ENCODE measurements at regions not wholly inside any gene's neighbourhood (a gene's known extent, or its start where the extent isn't known, plus 50 kb on each side); places are given as distances from the start of the nearest gene placed in this dataset.

DNA sequence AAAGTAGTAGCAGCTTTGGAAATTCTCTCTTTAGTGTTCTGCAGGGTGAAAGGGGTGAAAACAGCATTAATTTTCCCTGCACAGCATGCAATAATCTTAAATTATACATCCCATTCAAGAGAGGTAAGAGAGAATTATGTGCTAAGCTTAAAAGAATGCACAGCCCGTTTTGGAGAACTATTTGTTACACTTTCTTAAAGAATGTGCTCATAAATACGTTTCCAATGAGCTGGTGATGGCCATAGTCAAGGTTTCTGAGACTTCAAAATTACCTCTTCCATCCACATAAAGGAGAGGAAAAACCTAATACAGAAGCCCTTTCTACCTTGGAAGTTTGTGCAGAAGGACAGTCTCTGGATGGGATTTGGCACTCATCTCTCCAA, 766.7 kb upstream of the TENM3 start:
- no peak overlapping the region for H2AFZ ChIP-seq (replicated peaks; ENCODE audit: low read length, poor library complexity)
- no peaks in the 10 kb centered on the region for H3K36me3 ChIP-seq (ENCODE audit: control insufficient read depth, insufficient read depth, low read length)
- no peak overlapping the region for H3K4ac ChIP-seq (ENCODE audit: low read depth, low read length)
- no peak overlapping the region for H4K5ac ChIP-seq (ENCODE audit: low read depth, low read length)
- no peaks in the 10 kb centered on the region for H3K9me3 ChIP-seq (ENCODE audit: control insufficient read depth, insufficient read depth, low read length)
- POLR2A ChIA-PET (ENCODE audit: unreplicated experiment) = no interaction called here
- H3K4me1 ChIP-seq (ENCODE audit: control insufficient read depth, insufficient read depth, low read length) = no peaks in the 10 kb centered on the region
- H3K79me1 ChIP-seq (ENCODE audit: low read depth in 1 of 2, low read length in 2 of 2) = no peaks in the 10 kb centered on the region
- ATAC-seq (ENCODE audit: low read depth) = no peak
- no peaks in the 10 kb centered on the region for H4K20me1 ChIP-seq (ENCODE audit: insufficient read depth, low read length)
- in situ Hi-C loops (cut with MboI; ENCODE audit: low sequenced_read_pairs) = no loop called here
- H3K4me2 ChIP-seq (ENCODE audit: low read depth, low read length) = no peak overlapping the region
- no peak overlapping the region for H2BK20ac ChIP-seq (ENCODE audit: low read depth, low read length)
- no peak overlapping the region for H3K4me3 ChIP-seq (ENCODE audit: insufficient read depth, low read depth, low read length)
- dilution Hi-C loops (cut with HindIII; ENCODE audit: low sequenced_read_pairs, unreplicated experiment) = no loop called here
- H2AK9ac ChIP-seq (replicated peaks; ENCODE audit: low read depth, low read length, poor library complexity) = no peak overlapping the region
- CTCF ChIA-PET = no interaction called here
- H3K27ac ChIP-seq (ENCODE audit: insufficient read depth, low read length) = no peak overlapping the region
- no peak overlapping the region for H3K23ac ChIP-seq (ENCODE audit: low read depth, low read length)
- no TSS peak for BruUV-seq (replicated peaks)
- no peak overlapping the region for H4K8ac ChIP-seq (ENCODE audit: low read depth in 2 of 2, low read length in 2 of 2)
- intact Hi-C loops (cut with micrococcal nuclease) = no loop called here
- no peak overlapping the region for H3K18ac ChIP-seq (ENCODE audit: low read depth, low read length)
- no peaks in the 10 kb centered on the region for H3K9me1 ChIP-seq (ENCODE audit: insufficient read depth, low read length)
- H3K27me3 ChIP-seq (ENCODE audit: control insufficient read depth, insufficient read depth, low read length) = no peaks in the 10 kb centered on the region
- no peak overlapping the region for H3K56ac ChIP-seq (ENCODE audit: extremely low read depth, insufficient read depth, low read length)
- peak; percentile 1 for DNase-seq
- no CpG with 5 or more reads among the region's 2 CpGs for WGBS, 2 experiments (ENCODE audit: extremely low coverage in 2 of 2, insufficient read length in 1 of 2)
- no peak overlapping the region for H2BK15ac ChIP-seq (ENCODE audit: low read depth, low read length)
- no peak overlapping the region for H4K91ac ChIP-seq (ENCODE audit: insufficient read depth, low read depth, low read length)
- H2AK5ac ChIP-seq (ENCODE audit: low read depth, low read length) = no peak overlapping the region
- TF ChIP-seq CTCF (conservative IDR thresholded peaks at IDR 0.05; ENCODE audit: low read depth, low read length) (no peak), RFX5 (IDR thresholded peaks at IDR 0.05; ENCODE audit: low read depth, low read length) (no peak), ELK1 (IDR thresholded peaks at IDR 0.05; ENCODE audit: borderline replicate concordance, low read depth, low read length) (no peak), SMC3 (IDR thresholded peaks at IDR 0.05; ENCODE audit: low read depth, low read length) (no peak), MAZ (IDR thresholded peaks at IDR 0.05; ENCODE audit: borderline replicate concordance, low read depth, low read length) (no peak), RCOR1 (IDR thresholded peaks at IDR 0.05; ENCODE audit: insufficient replicate concordance, low read length) (no peak), RAD21 (IDR thresholded peaks at IDR 0.05; ENCODE audit: low read length) (no peak), FOS (IDR thresholded peaks at IDR 0.05; ENCODE audit: low read depth, low read length) (no peak), CHD1 (IDR thresholded peaks at IDR 0.05; ENCODE audit: low read depth, low read length) (no peak), POLR2A (IDR thresholded peaks at IDR 0.05; ENCODE audit: low read depth, low read length) (no peak), BHLHE40 (IDR thresholded peaks at IDR 0.05; ENCODE audit: low read depth, low read length) (no peak), MAFK (IDR thresholded peaks at IDR 0.05; ENCODE audit: low read depth, low read length) (no peak), CEBPB (IDR thresholded peaks at IDR 0.05; ENCODE audit: low read depth, low read length) (no peak), MXI1 (IDR thresholded peaks at IDR 0.05; ENCODE audit: borderline replicate concordance, low read depth, low read length) (no peak), NFE2L2 (IDR thresholded peaks at IDR 0.05; ENCODE audit: low read depth, low read length) (no peak)
- TF ChIP-seq, protein P1, sequence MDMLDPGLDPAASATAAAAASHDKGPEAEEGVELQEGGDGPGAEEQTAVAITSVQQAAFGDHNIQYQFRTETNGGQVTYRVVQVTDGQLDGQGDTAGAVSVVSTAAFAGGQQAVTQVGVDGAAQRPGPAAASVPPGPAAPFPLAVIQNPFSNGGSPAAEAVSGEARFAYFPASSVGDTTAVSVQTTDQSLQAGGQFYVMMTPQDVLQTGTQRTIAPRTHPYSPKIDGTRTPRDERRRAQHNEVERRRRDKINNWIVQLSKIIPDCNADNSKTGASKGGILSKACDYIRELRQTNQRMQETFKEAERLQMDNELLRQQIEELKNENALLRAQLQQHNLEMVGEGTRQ (IDR thresholded peaks at IDR 0.05; ENCODE audit: low read depth, low read length) = no peak
- H2BK5ac ChIP-seq (ENCODE audit: low read depth, low read length, poor library complexity, severe bottlenecking) = no peak overlapping the region
- no peak overlapping the region for H3K9ac ChIP-seq (ENCODE audit: low read depth, low read length)
- no peak overlapping the region for H2BK120ac ChIP-seq (ENCODE audit: low read depth, low read length)
- no peak overlapping the region for H3K14ac ChIP-seq (replicated peaks; ENCODE audit: low read depth, low read length)

All from IMR-90 (cell line).